GM23338 (cell line): ENCODE measurements at regions not wholly inside any gene's neighbourhood (a gene's known extent, or its start where the extent isn't known, plus 50 kb on each side); places are given as distances from the start of the nearest gene placed in this dataset.

Experiments
- ATAC-seq: fragments of 200-7000 bp; cut with Tn5 transposase; 3 replicates; pipeline ENCODE4 v1.9.1; 2020
- DNase-seq: peaks from one replicate; pipeline ENCODE4 v3.0.0-alpha.2; 2015; ENCODE audit warnings: low spot score
- H2AFZ ChIP-seq: fragments of 200-600 bp; sonication (generic); 2 replicates; pipeline ENCODE4 v1.8.0; 2016; ENCODE audit warnings: antibody characterized with exemption, mild to moderate bottlenecking, moderate library complexity
- H3F3A ChIP-seq: fragments of 200-600 bp; sonication (generic); replicated peaks from 2 replicates; pipeline ENCODE4 v1.8.0; 2017; ENCODE audit warnings: antibody characterized with exemption, mixed run types, low read depth
- H3K27ac ChIP-seq: fragments of 200-600 bp; sonication (generic); 2 replicates; pipeline ENCODE4 v1.6.1; 2016; ENCODE audit warnings: low read depth
- H3K27me3 ChIP-seq: fragments of 200-600 bp; sonication (generic); 2 replicates; pipeline ENCODE4 v1.8.0; 2016; ENCODE audit warnings: mild to moderate bottlenecking, mixed run types, moderate library complexity; ENCODE audit not compliant: insufficient read depth
- H3K36me3 ChIP-seq: fragments of 200-600 bp; sonication (generic); 2 replicates; pipeline ENCODE4 v1.8.0; 2016; ENCODE audit warnings: mild to moderate bottlenecking; ENCODE audit not compliant: insufficient read depth
- H3K4me1 ChIP-seq: fragments of 200-600 bp; sonication (generic); 2 replicates; pipeline ENCODE4 v1.8.0; 2016; ENCODE audit warnings: mild to moderate bottlenecking, moderate library complexity; ENCODE audit not compliant: insufficient read depth
- H3K4me2 ChIP-seq: fragments of 200-600 bp; sonication (generic); 2 replicates; pipeline ENCODE4 v1.7.1; 2017; ENCODE audit warnings: mixed run types
- H3K4me3 ChIP-seq: fragments of 200-600 bp; sonication (generic); 2 replicates; pipeline ENCODE4 v1.6.1; 2016; ENCODE audit warnings: mixed run types
- H3K79me2 ChIP-seq: fragments of 200-600 bp; sonication (generic); replicated peaks from 2 replicates; pipeline ENCODE4 v1.8.0; 2017; ENCODE audit warnings: mild to moderate bottlenecking; ENCODE audit not compliant: insufficient read depth
- H3K9me2 ChIP-seq: fragments of 200-600 bp; sonication (generic); 2 replicates; pipeline ENCODE4 v1.8.0; 2017; ENCODE audit not compliant: insufficient read depth
- H4K20me1 ChIP-seq: fragments of 200-600 bp; sonication (generic); replicated peaks from 2 replicates; pipeline ENCODE4 v1.8.0; 2017; ENCODE audit warnings: mild to moderate bottlenecking; ENCODE audit not compliant: insufficient read depth
- H3K27ac Mint-ChIP-seq: 2 replicates; pipeline ENCODE4 v1.8.0; 2020; ENCODE audit warnings: inconsistent platforms, mild to moderate bottlenecking, moderate library complexity, mixed read lengths
- H3K27me3 Mint-ChIP-seq: 3 replicates; pipeline ENCODE4 v1.8.0; 2022; ENCODE audit warnings: low read depth, mild to moderate bottlenecking, moderate library complexity, mixed read lengths, inconsistent platforms; ENCODE audit not compliant: insufficient read depth, poor library complexity
- H3K36me3 Mint-ChIP-seq: 3 replicates; pipeline ENCODE4 v1.8.0; 2021; ENCODE audit warnings: low read depth, mild to moderate bottlenecking, inconsistent platforms, moderate library complexity, mixed read lengths
- H3K4me1 Mint-ChIP-seq: 3 replicates; pipeline ENCODE4 v1.8.0; 2020; ENCODE audit warnings: mild to moderate bottlenecking, inconsistent platforms, mixed read lengths
- H3K4me3 Mint-ChIP-seq: 3 replicates; pipeline ENCODE4 v1.8.0; 2021; ENCODE audit warnings: moderate library complexity, mild to moderate bottlenecking, inconsistent platforms, mixed read lengths
- H3K9me3 Mint-ChIP-seq: 3 replicates; pipeline ENCODE4 v1.8.0; 2020; ENCODE audit warnings: moderate library complexity, mild to moderate bottlenecking, inconsistent platforms, mixed read lengths
- CREB1 ChIP-seq: fragments of 250-450 bp; sonication (Bioruptor Pico); IDR thresholded peaks from 2 replicates; pipeline ENCODE4 v1.5.0; 2020; ENCODE audit warnings: low read depth, mild to moderate bottlenecking, moderate library complexity
- EZH2 ChIP-seq: fragments of 200-600 bp; sonication (generic); IDR thresholded peaks from one replicate; pipeline ENCODE4 v1.8.0; 2017; ENCODE audit warnings: antibody characterized with exemption, mild to moderate bottlenecking, low read depth; ENCODE audit not compliant: unreplicated experiment
- EZH2phosphoT487 ChIP-seq: fragments of 200-600 bp; sonication (generic); IDR thresholded peaks from one replicate; pipeline ENCODE4 v1.8.1; 2018; ENCODE audit warnings: antibody characterized with exemption; ENCODE audit not compliant: unreplicated experiment
- JUNB ChIP-seq: IDR thresholded peaks from one replicate; pipeline ENCODE4 v1.6.1; 2016; ENCODE audit warnings: antibody characterized with exemption; ENCODE audit not compliant: unreplicated experiment
- NANOG ChIP-seq: IDR thresholded peaks from 2 replicates; pipeline ENCODE4 v1.6.1; 2016; ENCODE audit warnings: antibody characterized with exemption, borderline replicate concordance
- POLR2AphosphoS5 ChIP-seq: IDR thresholded peaks from 2 replicates; pipeline ENCODE4 v1.6.1; 2016; ENCODE audit warnings: antibody characterized with exemption, low read depth
- STAT1 ChIP-seq: IDR thresholded peaks from one replicate; pipeline ENCODE4 v1.6.1; 2016; ENCODE audit warnings: antibody characterized with exemption; ENCODE audit not compliant: unreplicated experiment
- ZNF114 ChIP-seq: fragments of 250-450 bp; sonication (Bioruptor Pico); IDR thresholded peaks from 2 replicates; pipeline ENCODE4 v1.5.0; 2020; ENCODE audit warnings: mild to moderate bottlenecking, moderate library complexity
- ZNF331 ChIP-seq: fragments of 250-450 bp; sonication (Bioruptor Pico); IDR thresholded peaks from 2 replicates; pipeline ENCODE4 v1.5.0; 2020; ENCODE audit warnings: low read depth, mild to moderate bottlenecking, moderate library complexity
- TF ChIP-seq, protein P1 (sequence below): IDR thresholded peaks from one replicate; pipeline ENCODE4 v1.6.1; 2018; ENCODE audit warnings: antibody characterized with exemption; ENCODE audit not compliant: unreplicated experiment
- TF ChIP-seq, protein P2 (sequence below): IDR thresholded peaks from 2 replicates; pipeline ENCODE4 v1.6.1; 2016; ENCODE audit warnings: antibody characterized with exemption
- TF ChIP-seq, protein P3 (sequence below), 2 experiments: fragments of 200-600 bp in 1 of 2; sonication (generic) in 1 of 2; conservative IDR thresholded peaks; 2 replicates each; pipeline versions ENCODE4 v1.5.1 to v1.6.1; 2016 to 2017; ENCODE audit warnings: antibody characterized with exemption in 2 of 2, low read depth in 2 of 2, mild to moderate bottlenecking in 2 of 2, moderate library complexity in 1 of 2
- TF ChIP-seq, protein P4 (sequence below): fragments of 250-450 bp; sonication (Bioruptor Pico); IDR thresholded peaks from 2 replicates; pipeline ENCODE4 v1.5.0; 2020; ENCODE audit warnings: mild to moderate bottlenecking, moderate library complexity

DNA sequence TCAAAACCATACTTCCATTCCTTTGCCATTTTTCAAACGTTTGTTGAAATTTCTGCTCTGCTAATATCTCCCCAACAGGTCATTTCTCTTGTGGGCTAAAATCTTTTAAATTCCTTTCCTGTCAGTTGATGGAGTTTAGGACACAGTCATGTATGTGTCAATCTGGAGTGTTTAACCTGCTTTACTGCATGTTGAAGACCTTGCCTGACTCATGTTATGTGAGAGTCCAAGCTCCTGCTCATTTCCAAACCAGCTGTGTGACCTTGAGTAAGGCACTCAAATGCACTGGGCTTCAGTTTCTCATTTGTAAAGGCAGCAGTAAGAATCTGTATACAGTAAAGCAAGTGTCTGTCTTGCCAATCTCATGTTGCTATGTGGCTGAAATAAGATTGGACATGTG is 171.9 kb upstream of the SPACA1 start:
- no peaks in the 10 kb centered on the region for H3K4me1 Mint-ChIP-seq
- Histone ChIP-seq H3K79me2 (no peaks in the 10 kb centered on the region), H3K36me3 (no peaks in the 10 kb centered on the region), H3K27me3 (no peaks in the 10 kb centered on the region), H3K9me2 (no peaks in the 10 kb centered on the region; the same call in 1 of the 2 replicates), H2AFZ (no peak overlapping the region), H3K4me2 (no peak overlapping the region), H3K27ac (no peak overlapping the region), H3K4me3 (no peak overlapping the region), H3K4me1 (no peaks in the 10 kb centered on the region), H4K20me1 (no peaks in the 10 kb centered on the region), H3F3A (no peaks in the 10 kb centered on the region)
- no peaks in the 10 kb centered on the region; the same call in 2 of the 3 replicates for H3K9me3 Mint-ChIP-seq
- H3K27ac Mint-ChIP-seq, result no peak overlapping the region
- no peak for TF ChIP-seq ZNF114 (CRISPR knock-in tag)
- no peak for TF ChIP-seq CREB1
- TF ChIP-seq, protein P1, sequence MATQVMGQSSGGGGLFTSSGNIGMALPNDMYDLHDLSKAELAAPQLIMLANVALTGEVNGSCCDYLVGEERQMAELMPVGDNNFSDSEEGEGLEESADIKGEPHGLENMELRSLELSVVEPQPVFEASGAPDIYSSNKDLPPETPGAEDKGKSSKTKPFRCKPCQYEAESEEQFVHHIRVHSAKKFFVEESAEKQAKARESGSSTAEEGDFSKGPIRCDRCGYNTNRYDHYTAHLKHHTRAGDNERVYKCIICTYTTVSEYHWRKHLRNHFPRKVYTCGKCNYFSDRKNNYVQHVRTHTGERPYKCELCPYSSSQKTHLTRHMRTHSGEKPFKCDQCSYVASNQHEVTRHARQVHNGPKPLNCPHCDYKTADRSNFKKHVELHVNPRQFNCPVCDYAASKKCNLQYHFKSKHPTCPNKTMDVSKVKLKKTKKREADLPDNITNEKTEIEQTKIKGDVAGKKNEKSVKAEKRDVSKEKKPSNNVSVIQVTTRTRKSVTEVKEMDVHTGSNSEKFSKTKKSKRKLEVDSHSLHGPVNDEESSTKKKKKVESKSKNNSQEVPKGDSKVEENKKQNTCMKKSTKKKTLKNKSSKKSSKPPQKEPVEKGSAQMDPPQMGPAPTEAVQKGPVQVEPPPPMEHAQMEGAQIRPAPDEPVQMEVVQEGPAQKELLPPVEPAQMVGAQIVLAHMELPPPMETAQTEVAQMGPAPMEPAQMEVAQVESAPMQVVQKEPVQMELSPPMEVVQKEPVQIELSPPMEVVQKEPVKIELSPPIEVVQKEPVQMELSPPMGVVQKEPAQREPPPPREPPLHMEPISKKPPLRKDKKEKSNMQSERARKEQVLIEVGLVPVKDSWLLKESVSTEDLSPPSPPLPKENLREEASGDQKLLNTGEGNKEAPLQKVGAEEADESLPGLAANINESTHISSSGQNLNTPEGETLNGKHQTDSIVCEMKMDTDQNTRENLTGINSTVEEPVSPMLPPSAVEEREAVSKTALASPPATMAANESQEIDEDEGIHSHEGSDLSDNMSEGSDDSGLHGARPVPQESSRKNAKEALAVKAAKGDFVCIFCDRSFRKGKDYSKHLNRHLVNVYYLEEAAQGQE, result no peak
- no peak for TF ChIP-seq POLR2AphosphoS5
- TF ChIP-seq, protein P2, sequence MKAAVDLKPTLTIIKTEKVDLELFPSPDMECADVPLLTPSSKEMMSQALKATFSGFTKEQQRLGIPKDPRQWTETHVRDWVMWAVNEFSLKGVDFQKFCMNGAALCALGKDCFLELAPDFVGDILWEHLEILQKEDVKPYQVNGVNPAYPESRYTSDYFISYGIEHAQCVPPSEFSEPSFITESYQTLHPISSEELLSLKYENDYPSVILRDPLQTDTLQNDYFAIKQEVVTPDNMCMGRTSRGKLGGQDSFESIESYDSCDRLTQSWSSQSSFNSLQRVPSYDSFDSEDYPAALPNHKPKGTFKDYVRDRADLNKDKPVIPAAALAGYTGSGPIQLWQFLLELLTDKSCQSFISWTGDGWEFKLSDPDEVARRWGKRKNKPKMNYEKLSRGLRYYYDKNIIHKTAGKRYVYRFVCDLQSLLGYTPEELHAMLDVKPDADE, result no peak
- no peak for TF ChIP-seq STAT1
- TF ChIP-seq, protein P3, sequence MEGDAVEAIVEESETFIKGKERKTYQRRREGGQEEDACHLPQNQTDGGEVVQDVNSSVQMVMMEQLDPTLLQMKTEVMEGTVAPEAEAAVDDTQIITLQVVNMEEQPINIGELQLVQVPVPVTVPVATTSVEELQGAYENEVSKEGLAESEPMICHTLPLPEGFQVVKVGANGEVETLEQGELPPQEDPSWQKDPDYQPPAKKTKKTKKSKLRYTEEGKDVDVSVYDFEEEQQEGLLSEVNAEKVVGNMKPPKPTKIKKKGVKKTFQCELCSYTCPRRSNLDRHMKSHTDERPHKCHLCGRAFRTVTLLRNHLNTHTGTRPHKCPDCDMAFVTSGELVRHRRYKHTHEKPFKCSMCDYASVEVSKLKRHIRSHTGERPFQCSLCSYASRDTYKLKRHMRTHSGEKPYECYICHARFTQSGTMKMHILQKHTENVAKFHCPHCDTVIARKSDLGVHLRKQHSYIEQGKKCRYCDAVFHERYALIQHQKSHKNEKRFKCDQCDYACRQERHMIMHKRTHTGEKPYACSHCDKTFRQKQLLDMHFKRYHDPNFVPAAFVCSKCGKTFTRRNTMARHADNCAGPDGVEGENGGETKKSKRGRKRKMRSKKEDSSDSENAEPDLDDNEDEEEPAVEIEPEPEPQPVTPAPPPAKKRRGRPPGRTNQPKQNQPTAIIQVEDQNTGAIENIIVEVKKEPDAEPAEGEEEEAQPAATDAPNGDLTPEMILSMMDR (conservative IDR thresholded peaks at IDR 0.05; ENCODE audit: low read depth in 2 of 2), result no peak
- no peak for TF ChIP-seq NANOG
- TF ChIP-seq EZH2phosphoT487, result no peak
- TF ChIP-seq JUNB, result no peak
- no peak for TF ChIP-seq EZH2
- TF ChIP-seq, protein P4, sequence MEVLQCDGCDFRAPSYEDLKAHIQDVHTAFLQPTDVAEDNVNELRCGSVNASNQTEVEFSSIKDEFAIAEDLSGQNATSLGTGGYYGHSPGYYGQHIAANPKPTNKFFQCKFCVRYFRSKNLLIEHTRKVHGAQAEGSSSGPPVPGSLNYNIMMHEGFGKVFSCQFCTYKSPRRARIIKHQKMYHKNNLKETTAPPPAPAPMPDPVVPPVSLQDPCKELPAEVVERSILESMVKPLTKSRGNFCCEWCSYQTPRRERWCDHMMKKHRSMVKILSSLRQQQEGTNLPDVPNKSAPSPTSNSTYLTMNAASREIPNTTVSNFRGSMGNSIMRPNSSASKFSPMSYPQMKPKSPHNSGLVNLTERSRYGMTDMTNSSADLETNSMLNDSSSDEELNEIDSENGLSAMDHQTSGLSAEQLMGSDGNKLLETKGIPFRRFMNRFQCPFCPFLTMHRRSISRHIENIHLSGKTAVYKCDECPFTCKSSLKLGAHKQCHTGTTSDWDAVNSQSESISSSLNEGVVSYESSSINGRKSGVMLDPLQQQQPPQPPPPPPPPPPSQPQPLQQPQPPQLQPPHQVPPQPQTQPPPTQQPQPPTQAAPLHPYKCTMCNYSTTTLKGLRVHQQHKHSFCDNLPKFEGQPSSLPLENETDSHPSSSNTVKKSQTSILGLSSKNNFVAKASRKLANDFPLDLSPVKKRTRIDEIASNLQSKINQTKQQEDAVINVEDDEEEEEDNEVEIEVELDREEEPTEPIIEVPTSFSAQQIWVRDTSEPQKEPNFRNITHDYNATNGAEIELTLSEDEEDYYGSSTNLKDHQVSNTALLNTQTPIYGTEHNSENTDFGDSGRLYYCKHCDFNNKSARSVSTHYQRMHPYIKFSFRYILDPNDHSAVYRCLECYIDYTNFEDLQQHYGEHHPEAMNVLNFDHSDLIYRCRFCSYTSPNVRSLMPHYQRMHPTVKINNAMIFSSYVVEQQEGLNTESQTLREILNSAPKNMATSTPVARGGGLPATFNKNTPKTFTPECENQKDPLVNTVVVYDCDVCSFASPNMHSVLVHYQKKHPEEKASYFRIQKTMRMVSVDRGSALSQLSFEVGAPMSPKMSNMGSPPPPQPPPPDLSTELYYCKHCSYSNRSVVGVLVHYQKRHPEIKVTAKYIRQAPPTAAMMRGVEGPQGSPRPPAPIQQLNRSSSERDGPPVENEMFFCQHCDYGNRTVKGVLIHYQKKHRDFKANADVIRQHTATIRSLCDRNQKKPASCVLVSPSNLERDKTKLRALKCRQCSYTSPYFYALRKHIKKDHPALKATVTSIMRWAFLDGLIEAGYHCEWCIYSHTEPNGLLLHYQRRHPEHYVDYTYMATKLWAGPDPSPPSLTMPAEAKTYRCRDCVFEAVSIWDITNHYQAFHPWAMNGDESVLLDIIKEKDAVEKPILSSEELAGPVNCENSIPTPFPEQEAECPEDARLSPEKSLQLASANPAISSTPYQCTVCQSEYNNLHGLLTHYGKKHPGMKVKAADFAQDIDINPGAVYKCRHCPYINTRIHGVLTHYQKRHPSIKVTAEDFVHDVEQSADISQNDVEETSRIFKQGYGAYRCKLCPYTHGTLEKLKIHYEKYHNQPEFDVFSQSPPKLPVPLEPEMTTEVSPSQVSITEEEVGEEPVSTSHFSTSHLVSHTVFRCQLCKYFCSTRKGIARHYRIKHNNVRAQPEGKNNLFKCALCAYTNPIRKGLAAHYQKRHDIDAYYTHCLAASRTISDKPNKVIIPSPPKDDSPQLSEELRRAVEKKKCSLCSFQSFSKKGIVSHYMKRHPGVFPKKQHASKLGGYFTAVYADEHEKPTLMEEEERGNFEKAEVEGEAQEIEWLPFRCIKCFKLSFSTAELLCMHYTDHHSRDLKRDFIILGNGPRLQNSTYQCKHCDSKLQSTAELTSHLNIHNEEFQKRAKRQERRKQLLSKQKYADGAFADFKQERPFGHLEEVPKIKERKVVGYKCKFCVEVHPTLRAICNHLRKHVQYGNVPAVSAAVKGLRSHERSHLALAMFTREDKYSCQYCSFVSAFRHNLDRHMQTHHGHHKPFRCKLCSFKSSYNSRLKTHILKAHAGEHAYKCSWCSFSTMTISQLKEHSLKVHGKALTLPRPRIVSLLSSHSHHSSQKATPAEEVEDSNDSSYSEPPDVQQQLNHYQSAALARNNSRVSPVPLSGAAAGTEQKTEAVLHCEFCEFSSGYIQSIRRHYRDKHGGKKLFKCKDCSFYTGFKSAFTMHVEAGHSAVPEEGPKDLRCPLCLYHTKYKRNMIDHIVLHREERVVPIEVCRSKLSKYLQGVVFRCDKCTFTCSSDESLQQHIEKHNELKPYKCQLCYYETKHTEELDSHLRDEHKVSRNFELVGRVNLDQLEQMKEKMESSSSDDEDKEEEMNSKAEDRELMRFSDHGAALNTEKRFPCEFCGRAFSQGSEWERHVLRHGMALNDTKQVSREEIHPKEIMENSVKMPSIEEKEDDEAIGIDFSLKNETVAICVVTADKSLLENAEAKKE (CRISPR knock-in tag), result no peak
- TF ChIP-seq ZNF331 (CRISPR knock-in tag), result no peak
- H3K27me3 Mint-ChIP-seq, result peaks cover 2% of the 10 kb centered on the region
- no peak overlapping the region for H3K4me3 Mint-ChIP-seq
- H3K36me3 Mint-ChIP-seq, result no peaks in the 10 kb centered on the region
- ATAC-seq (no peak), DNase-seq (no peak)
